H7 (cell line): ENCODE measurements at regions not wholly inside any gene's neighbourhood (a gene's known extent, or its start where the extent isn't known, plus 50 kb on each side); places are given as distances from the start of the nearest gene placed in this dataset.

Source experiments
- DNase-seq: peaks from one replicate; pipeline ENCODE4 v3.0.0; 2012
- H3K27me3 ChIP-seq: 2 replicates; pipeline ENCODE4 v1.6.0; 2011; ENCODE audit warnings: mild to moderate bottlenecking, low read length; ENCODE audit not compliant: control insufficient read depth, insufficient read depth
- H3K36me3 ChIP-seq: replicated peaks from 2 replicates; pipeline ENCODE4 v1.5.1; 2011; ENCODE audit warnings: low read length; ENCODE audit not compliant: control insufficient read depth, insufficient read depth
- H3K4me3 ChIP-seq: 2 replicates; pipeline ENCODE4 v1.5.1; 2011; ENCODE audit warnings: low read depth, mild to moderate bottlenecking, control low read depth, low read length, moderate library complexity; ENCODE audit not compliant: insufficient read depth

GRCh38 chr7:52507546-52508255, 527.7 kb upstream of the POM121L12 start:
- no peaks in the 10 kb centered on the region for H3K36me3 ChIP-seq
- no peak for DNase-seq
- no peak overlapping the region for H3K4me3 ChIP-seq
- H3K27me3 ChIP-seq: no peaks in the 10 kb centered on the region

- H3K27me3 ChIP-seq: no peaks in the 10 kb centered on the region
- H3K4me3 ChIP-seq: no peak overlapping the region
- DNase-seq: no peak
- H3K36me3 ChIP-seq: no peaks in the 10 kb centered on the region
These were observed 529.1 kb upstream of the POM121L12 start for GRCh38 chr7:52506325-52506724.

GRCh38 chr7:52504561-52504960, 530.9 kb upstream of the POM121L12 start:
- no peaks in the 10 kb centered on the region for H3K27me3 ChIP-seq
- DNase-seq: no peak
- no peak overlapping the region for H3K4me3 ChIP-seq
- H3K36me3 ChIP-seq: no peaks in the 10 kb centered on the region

DNA sequence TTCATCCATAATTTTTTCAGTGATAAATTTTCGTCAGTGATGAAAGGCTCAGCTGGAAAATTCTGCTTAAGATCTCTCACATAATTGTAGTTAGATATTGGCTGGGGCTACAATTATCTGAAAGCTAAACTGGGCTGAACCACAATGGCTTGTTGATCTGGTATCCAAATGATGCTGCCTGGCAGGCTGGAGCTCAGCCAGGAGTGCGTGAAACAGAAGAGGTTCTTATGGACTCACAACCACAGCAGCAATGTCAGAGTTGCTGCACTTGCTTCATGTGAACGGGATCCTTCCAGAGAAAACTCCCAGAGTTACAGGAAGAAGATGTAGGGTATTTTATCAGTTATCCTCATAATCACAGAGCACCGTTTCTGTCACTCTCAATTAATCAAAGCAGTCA, 533.2 kb upstream of the POM121L12 start:
- no peaks in the 10 kb centered on the region for H3K36me3 ChIP-seq
- H3K27me3 ChIP-seq: no peaks in the 10 kb centered on the region
- no peak overlapping the region for H3K4me3 ChIP-seq
- DNase-seq: no peak

- Histone ChIP-seq H3K36me3 (no peaks in the 10 kb centered on the region), H3K4me3 (no peak overlapping the region), H3K27me3 (no peaks in the 10 kb centered on the region)
- DNase-seq: no peak
These were observed 533.7 kb upstream of the POM121L12 start for GRCh38 chr7:52501696-52502095.

DNA sequence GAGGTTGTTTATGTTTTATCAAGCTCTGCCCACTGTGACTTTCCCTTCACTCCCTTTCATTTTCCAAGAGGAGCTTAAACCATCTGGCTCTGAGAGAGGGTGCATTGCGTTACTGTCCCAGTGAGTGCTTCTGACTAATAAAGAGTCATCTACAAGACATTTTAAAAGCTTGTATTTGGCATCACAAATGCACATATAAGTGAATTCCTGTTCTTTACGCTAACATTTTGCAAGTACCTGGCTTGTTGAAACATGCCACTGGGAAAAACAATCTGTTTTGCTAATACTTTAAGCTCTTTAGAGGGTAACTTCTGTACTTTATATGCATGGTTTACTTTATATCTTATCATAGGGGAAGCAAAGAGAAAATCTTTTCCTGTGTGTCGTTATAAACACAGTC, 534.6 kb upstream of the POM121L12 start:
- no peak overlapping the region for H3K4me3 ChIP-seq

DNA sequence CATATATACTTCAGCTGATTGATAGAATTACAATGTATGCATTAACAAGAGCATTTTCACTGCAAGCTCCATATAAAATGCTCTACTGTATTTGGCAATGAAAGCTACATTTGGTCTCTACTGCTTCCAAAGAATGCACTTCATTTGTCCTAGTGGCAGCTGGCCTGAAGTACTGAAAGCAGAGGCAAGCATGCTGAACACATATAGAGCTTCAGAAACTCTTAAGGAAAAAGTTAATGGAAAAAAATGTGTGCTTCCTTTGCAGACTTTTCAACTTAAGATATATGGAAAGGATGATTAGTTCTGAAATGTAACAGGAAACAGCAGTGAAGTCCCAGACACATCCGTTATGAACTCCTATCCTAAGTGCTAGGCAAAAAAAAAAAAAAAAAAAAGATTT, 537.1 kb upstream of the POM121L12 start:
- Histone ChIP-seq H3K36me3 (no peaks in the 10 kb centered on the region), H3K4me3 (no peak overlapping the region), H3K27me3 (no peaks in the 10 kb centered on the region)
- DNase-seq: no peak

More for the DNA sequence above, 534.6 kb upstream of the POM121L12 start:
- no peak for DNase-seq
- H3K27me3 ChIP-seq: no peaks in the 10 kb centered on the region
- no peaks in the 10 kb centered on the region for H3K36me3 ChIP-seq

- DNase-seq: no peak
- Histone ChIP-seq H3K36me3 (no peaks in the 10 kb centered on the region), H3K4me3 (no peak overlapping the region), H3K27me3 (no peaks in the 10 kb centered on the region)
These were observed 549.2 kb upstream of the POM121L12 start for GRCh38 chr7:52486267-52486666.

DNA sequence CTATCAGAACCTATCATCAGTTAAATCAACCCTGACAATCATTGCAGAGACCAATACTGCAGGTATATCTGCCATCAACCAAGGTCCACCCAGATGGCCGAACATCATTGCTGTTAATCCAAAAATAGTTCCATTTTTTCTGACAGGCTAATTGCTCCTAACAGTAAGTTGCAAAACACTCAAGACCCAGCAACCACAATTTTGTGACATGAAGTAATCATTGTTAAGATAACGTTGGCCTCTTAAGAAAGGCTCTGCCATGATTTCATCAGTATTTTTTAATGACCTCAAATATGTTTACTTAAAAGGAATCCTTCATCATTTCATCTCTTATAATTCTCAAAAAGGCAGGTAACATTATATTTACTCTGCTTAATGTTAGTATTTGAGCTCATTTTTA, 553.4 kb upstream of the POM121L12 start:
- Histone ChIP-seq H3K36me3 (no peaks in the 10 kb centered on the region), H3K27me3 (no peaks in the 10 kb centered on the region), H3K4me3 (no peak overlapping the region)
- DNase-seq: no peak

GRCh38 chr7:52481571-52481970, 553.9 kb upstream of the POM121L12 start:
- DNase-seq: no peak
- Histone ChIP-seq H3K36me3 (no peaks in the 10 kb centered on the region), H3K27me3 (no peaks in the 10 kb centered on the region), H3K4me3 (no peak overlapping the region)

GRCh38 chr7:52479990-52480389, 555.4 kb upstream of the POM121L12 start:
- no peaks in the 10 kb centered on the region for H3K27me3 ChIP-seq

DNA sequence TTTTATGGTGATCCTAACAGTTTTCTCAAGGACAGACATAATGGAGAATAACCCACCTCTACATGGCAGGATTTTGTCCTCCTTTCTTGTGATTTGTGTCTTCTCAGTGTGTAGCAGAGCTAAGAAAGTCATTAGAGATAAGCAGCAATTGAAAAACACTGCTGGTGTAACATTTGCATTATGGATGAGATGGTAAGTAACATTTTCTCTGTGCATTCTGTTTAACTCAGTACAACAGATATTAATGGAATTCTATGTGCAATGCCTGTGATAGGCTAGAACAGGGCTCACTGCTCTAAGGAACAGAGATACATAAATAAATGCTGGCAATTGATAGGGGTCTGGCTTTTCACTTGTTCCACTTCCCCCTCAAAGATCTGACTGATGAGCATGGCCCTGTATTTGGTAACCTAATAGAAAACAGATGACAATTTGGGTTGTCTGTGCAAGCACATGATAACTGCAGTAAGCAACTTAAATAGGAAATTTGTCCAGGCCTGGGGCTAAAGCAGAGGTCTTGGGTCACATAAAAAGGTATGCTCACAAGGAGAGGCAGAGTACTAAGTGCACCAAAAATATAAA, 560.3 kb upstream of the POM121L12 start:
- Histone ChIP-seq H3K36me3 (no peaks in the 10 kb centered on the region), H3K27me3 (no peaks in the 10 kb centered on the region), H3K4me3 (no peak overlapping the region)
- DNase-seq: no peak

More at GRCh38 chr7:52479990-52480389, 555.4 kb upstream of the POM121L12 start:
- DNase-seq: no peak
- H3K36me3 ChIP-seq: no peaks in the 10 kb centered on the region
- H3K4me3 ChIP-seq: no peak overlapping the region

DNA sequence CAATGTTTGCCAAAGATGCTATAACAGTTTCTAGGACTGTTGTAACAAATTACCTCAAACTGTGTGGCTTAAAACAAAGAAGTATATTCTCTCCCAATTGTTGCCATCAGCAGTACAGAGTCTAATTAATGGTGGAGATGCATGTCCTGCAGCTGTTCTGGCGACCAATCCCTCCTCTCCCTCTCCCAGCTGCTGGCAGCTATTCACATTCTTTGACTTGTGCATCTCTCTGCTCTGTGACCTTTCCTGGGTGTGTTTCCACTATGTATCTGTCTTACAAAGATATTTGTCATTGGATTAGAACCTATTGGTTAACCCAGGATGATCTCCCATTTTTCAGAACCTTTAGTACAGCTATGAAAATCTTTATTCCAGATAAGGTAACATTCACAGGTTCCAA, 561.7 kb upstream of the POM121L12 start:
- no peak for DNase-seq
- H3K27me3 ChIP-seq: no peaks in the 10 kb centered on the region
- H3K4me3 ChIP-seq: no peak overlapping the region
- H3K36me3 ChIP-seq: no peaks in the 10 kb centered on the region

DNA sequence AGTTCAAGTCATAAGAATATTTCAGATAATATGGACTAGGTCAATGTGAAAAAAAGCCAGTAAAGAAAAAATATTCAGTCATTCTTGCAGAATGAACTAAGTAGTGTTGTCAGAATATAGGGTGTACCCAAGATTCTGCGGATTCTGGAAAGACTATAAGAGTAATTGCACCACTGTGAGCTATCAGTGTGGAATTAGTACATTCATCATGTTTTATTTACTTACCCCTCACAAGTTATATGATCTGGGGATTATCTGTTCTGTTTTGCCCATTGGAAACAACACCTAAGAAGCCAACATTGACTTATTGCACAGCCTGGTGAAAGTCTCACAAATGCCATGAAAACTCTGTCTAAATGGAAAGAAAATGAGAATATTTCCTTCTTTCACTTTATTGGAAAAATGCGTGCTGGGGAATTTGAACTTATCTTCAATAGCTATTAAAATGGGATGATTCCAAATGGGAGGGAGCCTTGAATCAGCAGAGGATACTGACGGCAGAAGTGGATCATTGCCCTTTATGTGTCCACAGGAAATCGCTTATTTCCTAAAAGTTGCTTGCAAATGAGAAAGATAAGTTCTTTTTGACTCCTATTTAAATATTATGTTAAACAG, 563.3 kb upstream of the POM121L12 start:
- H3K27me3 ChIP-seq: no peaks in the 10 kb centered on the region
- H3K4me3 ChIP-seq: no peak overlapping the region
- no peaks in the 10 kb centered on the region for H3K36me3 ChIP-seq
- DNase-seq: no peak

DNA sequence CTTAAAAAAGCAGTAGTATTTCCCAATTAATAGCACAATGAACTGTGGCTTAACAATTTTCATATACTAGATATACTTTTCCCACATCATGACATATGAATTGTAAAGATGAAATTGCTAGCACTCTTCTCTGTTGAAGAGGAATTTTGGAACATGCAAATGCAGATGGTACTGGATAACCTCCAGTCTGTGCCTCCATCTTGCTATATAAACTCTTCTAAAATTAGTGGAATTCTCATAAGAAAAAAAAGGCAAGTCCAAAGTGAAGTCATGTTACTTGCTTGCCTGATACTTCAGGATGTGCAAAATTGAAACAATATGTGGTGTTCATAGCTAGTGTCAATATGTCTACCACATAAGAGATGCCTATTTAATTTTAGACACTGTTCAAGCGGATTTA, 570.2 kb upstream of the POM121L12 start:
- DNase-seq: no peak
- H3K4me3 ChIP-seq: no peak overlapping the region
- H3K27me3 ChIP-seq: no peaks in the 10 kb centered on the region
- no peaks in the 10 kb centered on the region for H3K36me3 ChIP-seq
